GM23338 (cell line): ENCODE measurements at regions not wholly inside any gene's neighbourhood (a gene's known extent, or its start where the extent isn't known, plus 50 kb on each side); places are given as distances from the start of the nearest gene placed in this dataset.

Experiments
- EZH2 ChIP-seq: fragments of 200-600 bp; sonication (generic); IDR thresholded peaks from one replicate; pipeline ENCODE4 v1.8.0; 2017; ENCODE audit warnings: antibody characterized with exemption, mild to moderate bottlenecking, low read depth; ENCODE audit not compliant: unreplicated experiment
- EZH2phosphoT487 ChIP-seq: fragments of 200-600 bp; sonication (generic); IDR thresholded peaks from one replicate; pipeline ENCODE4 v1.8.1; 2018; ENCODE audit warnings: antibody characterized with exemption; ENCODE audit not compliant: unreplicated experiment
- JUNB ChIP-seq: IDR thresholded peaks from one replicate; pipeline ENCODE4 v1.6.1; 2016; ENCODE audit warnings: antibody characterized with exemption; ENCODE audit not compliant: unreplicated experiment
- NANOG ChIP-seq: IDR thresholded peaks from 2 replicates; pipeline ENCODE4 v1.6.1; 2016; ENCODE audit warnings: antibody characterized with exemption, borderline replicate concordance
- POLR2AphosphoS5 ChIP-seq: IDR thresholded peaks from 2 replicates; pipeline ENCODE4 v1.6.1; 2016; ENCODE audit warnings: antibody characterized with exemption, low read depth
- STAT1 ChIP-seq: IDR thresholded peaks from one replicate; pipeline ENCODE4 v1.6.1; 2016; ENCODE audit warnings: antibody characterized with exemption; ENCODE audit not compliant: unreplicated experiment
- ZNF114 ChIP-seq: fragments of 250-450 bp; sonication (Bioruptor Pico); IDR thresholded peaks from 2 replicates; pipeline ENCODE4 v1.5.0; 2020; ENCODE audit warnings: mild to moderate bottlenecking, moderate library complexity
- ZNF331 ChIP-seq: fragments of 250-450 bp; sonication (Bioruptor Pico); IDR thresholded peaks from 2 replicates; pipeline ENCODE4 v1.5.0; 2020; ENCODE audit warnings: low read depth, mild to moderate bottlenecking, moderate library complexity
- ZNF462 ChIP-seq: fragments of 250-450 bp; sonication (Bioruptor Pico); IDR thresholded peaks from 2 replicates; pipeline ENCODE4 v1.5.0; 2020; ENCODE audit warnings: mild to moderate bottlenecking, moderate library complexity
- TF ChIP-seq, protein P1 (sequence below), 2 experiments: fragments of 200-600 bp in 1 of 2; sonication (generic) in 1 of 2; conservative IDR thresholded peaks; 2 replicates each; pipeline versions ENCODE4 v1.5.1 to v1.6.1; 2016 to 2017; ENCODE audit warnings: antibody characterized with exemption in 2 of 2, low read depth in 2 of 2, mild to moderate bottlenecking in 2 of 2, moderate library complexity in 1 of 2
- TF ChIP-seq, protein P2 (sequence below): IDR thresholded peaks from one replicate; pipeline ENCODE4 v1.6.1; 2018; ENCODE audit warnings: antibody characterized with exemption; ENCODE audit not compliant: unreplicated experiment
- TF ChIP-seq, protein P3 (sequence below): IDR thresholded peaks from 2 replicates; pipeline ENCODE4 v1.6.1; 2016; ENCODE audit warnings: antibody characterized with exemption

DNA sequence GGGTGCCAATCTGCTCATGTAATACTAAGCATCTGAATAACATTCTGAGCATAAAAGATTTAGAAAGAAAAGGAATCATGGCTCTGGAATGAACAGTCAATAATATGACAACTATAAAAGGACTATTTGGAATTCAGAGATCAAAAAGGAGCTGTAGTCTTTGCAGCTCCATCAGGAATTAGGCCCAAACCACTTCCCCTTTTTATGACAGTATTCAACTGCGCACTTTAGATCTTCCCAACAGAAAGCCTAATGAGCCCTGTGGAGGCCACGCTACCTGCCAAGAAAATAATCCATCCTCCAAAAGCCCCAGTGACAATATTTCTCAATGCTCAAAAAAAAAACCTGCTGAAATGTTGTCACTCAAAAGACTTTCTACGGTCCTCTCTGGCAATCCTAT lies 163.2 kb downstream of the SNX7 start:
- TF ChIP-seq, protein P1, sequence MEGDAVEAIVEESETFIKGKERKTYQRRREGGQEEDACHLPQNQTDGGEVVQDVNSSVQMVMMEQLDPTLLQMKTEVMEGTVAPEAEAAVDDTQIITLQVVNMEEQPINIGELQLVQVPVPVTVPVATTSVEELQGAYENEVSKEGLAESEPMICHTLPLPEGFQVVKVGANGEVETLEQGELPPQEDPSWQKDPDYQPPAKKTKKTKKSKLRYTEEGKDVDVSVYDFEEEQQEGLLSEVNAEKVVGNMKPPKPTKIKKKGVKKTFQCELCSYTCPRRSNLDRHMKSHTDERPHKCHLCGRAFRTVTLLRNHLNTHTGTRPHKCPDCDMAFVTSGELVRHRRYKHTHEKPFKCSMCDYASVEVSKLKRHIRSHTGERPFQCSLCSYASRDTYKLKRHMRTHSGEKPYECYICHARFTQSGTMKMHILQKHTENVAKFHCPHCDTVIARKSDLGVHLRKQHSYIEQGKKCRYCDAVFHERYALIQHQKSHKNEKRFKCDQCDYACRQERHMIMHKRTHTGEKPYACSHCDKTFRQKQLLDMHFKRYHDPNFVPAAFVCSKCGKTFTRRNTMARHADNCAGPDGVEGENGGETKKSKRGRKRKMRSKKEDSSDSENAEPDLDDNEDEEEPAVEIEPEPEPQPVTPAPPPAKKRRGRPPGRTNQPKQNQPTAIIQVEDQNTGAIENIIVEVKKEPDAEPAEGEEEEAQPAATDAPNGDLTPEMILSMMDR (conservative IDR thresholded peaks at IDR 0.05; ENCODE audit: low read depth in 2 of 2): no peak
- TF ChIP-seq EZH2: no peak
- no peak for TF ChIP-seq STAT1
- no peak for TF ChIP-seq POLR2AphosphoS5
- TF ChIP-seq, protein P2, sequence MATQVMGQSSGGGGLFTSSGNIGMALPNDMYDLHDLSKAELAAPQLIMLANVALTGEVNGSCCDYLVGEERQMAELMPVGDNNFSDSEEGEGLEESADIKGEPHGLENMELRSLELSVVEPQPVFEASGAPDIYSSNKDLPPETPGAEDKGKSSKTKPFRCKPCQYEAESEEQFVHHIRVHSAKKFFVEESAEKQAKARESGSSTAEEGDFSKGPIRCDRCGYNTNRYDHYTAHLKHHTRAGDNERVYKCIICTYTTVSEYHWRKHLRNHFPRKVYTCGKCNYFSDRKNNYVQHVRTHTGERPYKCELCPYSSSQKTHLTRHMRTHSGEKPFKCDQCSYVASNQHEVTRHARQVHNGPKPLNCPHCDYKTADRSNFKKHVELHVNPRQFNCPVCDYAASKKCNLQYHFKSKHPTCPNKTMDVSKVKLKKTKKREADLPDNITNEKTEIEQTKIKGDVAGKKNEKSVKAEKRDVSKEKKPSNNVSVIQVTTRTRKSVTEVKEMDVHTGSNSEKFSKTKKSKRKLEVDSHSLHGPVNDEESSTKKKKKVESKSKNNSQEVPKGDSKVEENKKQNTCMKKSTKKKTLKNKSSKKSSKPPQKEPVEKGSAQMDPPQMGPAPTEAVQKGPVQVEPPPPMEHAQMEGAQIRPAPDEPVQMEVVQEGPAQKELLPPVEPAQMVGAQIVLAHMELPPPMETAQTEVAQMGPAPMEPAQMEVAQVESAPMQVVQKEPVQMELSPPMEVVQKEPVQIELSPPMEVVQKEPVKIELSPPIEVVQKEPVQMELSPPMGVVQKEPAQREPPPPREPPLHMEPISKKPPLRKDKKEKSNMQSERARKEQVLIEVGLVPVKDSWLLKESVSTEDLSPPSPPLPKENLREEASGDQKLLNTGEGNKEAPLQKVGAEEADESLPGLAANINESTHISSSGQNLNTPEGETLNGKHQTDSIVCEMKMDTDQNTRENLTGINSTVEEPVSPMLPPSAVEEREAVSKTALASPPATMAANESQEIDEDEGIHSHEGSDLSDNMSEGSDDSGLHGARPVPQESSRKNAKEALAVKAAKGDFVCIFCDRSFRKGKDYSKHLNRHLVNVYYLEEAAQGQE: no peak
- no peak for TF ChIP-seq EZH2phosphoT487
- TF ChIP-seq ZNF331 (CRISPR knock-in tag): no peak
- TF ChIP-seq ZNF462 (CRISPR knock-in tag): no peak
- TF ChIP-seq ZNF114 (CRISPR knock-in tag): no peak
- no peak for TF ChIP-seq JUNB
- TF ChIP-seq, protein P3, sequence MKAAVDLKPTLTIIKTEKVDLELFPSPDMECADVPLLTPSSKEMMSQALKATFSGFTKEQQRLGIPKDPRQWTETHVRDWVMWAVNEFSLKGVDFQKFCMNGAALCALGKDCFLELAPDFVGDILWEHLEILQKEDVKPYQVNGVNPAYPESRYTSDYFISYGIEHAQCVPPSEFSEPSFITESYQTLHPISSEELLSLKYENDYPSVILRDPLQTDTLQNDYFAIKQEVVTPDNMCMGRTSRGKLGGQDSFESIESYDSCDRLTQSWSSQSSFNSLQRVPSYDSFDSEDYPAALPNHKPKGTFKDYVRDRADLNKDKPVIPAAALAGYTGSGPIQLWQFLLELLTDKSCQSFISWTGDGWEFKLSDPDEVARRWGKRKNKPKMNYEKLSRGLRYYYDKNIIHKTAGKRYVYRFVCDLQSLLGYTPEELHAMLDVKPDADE: no peak
- TF ChIP-seq NANOG: no peak
